ENCODE measurements at regions not wholly inside any gene's neighbourhood (a gene's known extent, or its start where the extent isn't known, plus 50 kb on each side); places are given as distances from the start of the nearest gene placed in this dataset.
A peak's percentile ranks its signal among the peaks of the same experiment; 100 is the strongest.

DNA sequence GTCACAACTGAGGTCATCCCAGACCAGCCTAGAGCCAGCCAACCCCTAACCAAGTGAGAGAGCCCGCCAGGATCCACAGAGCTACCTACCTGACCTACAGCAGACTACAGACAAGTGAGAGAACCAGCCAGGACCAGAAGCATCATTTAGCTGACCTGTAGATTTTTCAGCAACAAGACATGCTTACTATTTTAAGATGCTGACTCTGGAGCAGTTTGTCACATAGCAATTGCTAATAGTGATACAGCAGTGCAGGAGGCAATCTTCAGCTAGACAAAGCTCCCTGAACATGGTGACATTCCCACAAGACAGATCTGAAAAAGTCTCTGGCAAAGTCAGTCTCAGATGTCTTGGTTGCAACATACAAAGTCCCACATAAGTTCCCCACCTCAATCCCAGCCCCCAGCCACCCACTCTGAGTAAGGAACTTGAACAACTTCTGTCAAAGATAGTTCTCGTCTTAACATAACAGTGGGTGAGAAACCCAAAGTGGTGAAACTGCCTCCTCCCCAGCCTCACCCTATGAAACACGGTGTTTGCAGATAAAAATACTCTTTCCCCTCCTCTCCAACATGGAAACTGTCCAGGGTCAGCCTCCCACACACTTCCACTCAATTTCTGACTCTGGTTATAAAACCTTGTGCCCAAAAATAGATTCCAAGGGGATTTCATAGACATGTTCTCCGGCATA, 120.3 kb upstream of the SLC6A11 start:
- no peaks in the 10 kb centered on the region for H3K36me3 Mint-ChIP-seq
- H3K9me3 Mint-ChIP-seq: no peaks in the 10 kb centered on the region
- DNase-seq (ENCODE audit: low spot score): no peak
- no peaks in the 10 kb centered on the region for H3K4me1 Mint-ChIP-seq (ENCODE audit: low read depth in 2 of 2)
- H3K4me3 Mint-ChIP-seq: no peak overlapping the region
- no peak overlapping the region for H3K27ac Mint-ChIP-seq
- peaks cover 16 to 33% of the 10 kb centered on the region in 2 donors for H3K27me3 Mint-ChIP-seq
- ATAC-seq: no peak

- H3K27ac Mint-ChIP-seq: no peak overlapping the region
- H3K27me3 Mint-ChIP-seq: peaks cover 22 to 52% of the 10 kb centered on the region in 2 donors
- H3K9me3 Mint-ChIP-seq: no peaks in the 10 kb centered on the region
- no peak for ATAC-seq
- DNase-seq (ENCODE audit: low spot score): no peak
- no peak overlapping the region for H3K4me3 Mint-ChIP-seq
- no peaks in the 10 kb centered on the region for H3K36me3 Mint-ChIP-seq
- no peaks in the 10 kb centered on the region for H3K4me1 Mint-ChIP-seq (ENCODE audit: low read depth in 2 of 2)
Measured at GRCh38 chr3:10697918-10698317, 118.1 kb upstream of the SLC6A11 start.

GRCh38 chr3:10700821-10701220, 115.2 kb upstream of the SLC6A11 start:
- H3K27me3 Mint-ChIP-seq: peaks cover 43 to 80% of the 10 kb centered on the region in 2 donors

GRCh38 chr3:10702961-10703740, 112.9 kb upstream of the SLC6A11 start:
- Mint-ChIP-seq H3K4me3 (no peak overlapping the region), H3K27me3 (peaks cover 46 to 82% of the 10 kb centered on the region in 2 donors), H3K36me3 (no peaks in the 10 kb centered on the region), H3K27ac (no peak overlapping the region), H3K4me1 (ENCODE audit: low read depth in 2 of 2) (peaks cover 0 to 4% of the 10 kb centered on the region in 2 donors), H3K9me3 (no peaks in the 10 kb centered on the region)
- DNase-seq (ENCODE audit: low spot score) (no peak), ATAC-seq (peak in 1 of 2 donors; percentile 37)

More at GRCh38 chr3:10700821-10701220, 115.2 kb upstream of the SLC6A11 start:
- H3K27ac Mint-ChIP-seq: no peak overlapping the region
- ATAC-seq: no peak
- H3K4me3 Mint-ChIP-seq: no peak overlapping the region
- H3K36me3 Mint-ChIP-seq: no peaks in the 10 kb centered on the region
- H3K4me1 Mint-ChIP-seq (ENCODE audit: low read depth in 2 of 2): no peaks in the 10 kb centered on the region
- no peaks in the 10 kb centered on the region for H3K9me3 Mint-ChIP-seq
- no peak for DNase-seq (ENCODE audit: low spot score)

DNA sequence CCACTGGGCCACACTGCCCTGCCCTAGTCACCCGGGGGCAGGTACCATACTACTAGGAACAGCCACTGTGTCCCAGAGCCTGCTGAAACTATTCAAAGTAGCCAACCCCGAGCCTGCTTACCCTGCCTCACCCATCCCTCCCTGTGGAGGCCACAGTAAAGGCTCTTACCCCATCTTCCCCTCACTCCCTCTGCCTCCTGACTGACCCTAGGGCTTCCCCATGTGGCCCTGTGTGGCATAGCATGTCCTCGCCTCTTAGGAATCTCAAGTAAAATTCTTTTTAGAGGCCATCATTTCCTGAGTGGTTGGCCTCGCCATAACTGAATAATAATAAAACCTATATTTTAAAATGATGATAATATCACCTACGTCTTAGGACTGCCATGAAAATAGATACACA, 112.2 kb upstream of the SLC6A11 start:
- no peaks in the 10 kb centered on the region for H3K36me3 Mint-ChIP-seq
- H3K9me3 Mint-ChIP-seq: no peaks in the 10 kb centered on the region
- no peak overlapping the region for H3K4me3 Mint-ChIP-seq
- ATAC-seq (no peak), DNase-seq (ENCODE audit: low spot score) (no peak)
- H3K4me1 Mint-ChIP-seq (ENCODE audit: low read depth in 2 of 2): peaks cover 0 to 4% of the 10 kb centered on the region in 2 donors
- no peak overlapping the region for H3K27ac Mint-ChIP-seq
- H3K27me3 Mint-ChIP-seq: peaks cover 49 to 83% of the 10 kb centered on the region in 2 donors

DNA sequence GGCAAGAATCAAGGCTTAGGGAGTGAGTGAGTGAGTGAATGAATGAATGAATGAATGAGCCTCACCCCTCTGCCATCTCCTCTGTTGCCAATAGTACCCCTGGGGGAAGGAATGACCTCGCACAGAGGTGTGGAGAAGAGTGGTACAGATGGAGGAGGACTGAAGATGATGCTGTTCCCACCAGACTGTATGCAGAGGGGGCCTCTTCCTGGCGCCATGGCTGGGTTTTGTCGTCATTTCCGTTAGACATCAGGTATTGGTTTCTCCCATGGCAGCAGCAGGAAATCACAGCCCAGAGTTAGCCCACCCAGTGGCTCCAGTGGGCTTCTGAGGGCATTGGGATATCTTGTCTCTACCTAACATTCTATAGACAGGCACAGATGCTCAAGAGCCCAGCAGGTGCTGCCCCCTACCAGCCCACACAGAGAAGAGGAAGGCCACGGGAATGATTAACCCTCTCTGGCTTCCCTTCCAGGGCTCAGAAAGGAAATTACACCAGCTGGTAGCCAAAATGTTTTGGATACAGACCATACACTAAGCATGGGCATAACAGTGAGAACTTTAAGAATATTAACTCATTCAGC, 109.8 kb upstream of the SLC6A11 start:
- Mint-ChIP-seq H3K27me3 (peaks cover 57 to 84% of the 10 kb centered on the region in 2 donors), H3K4me3 (no peak overlapping the region), H3K36me3 (no peaks in the 10 kb centered on the region), H3K4me1 (ENCODE audit: low read depth in 2 of 2) (peaks cover 0 to 4% of the 10 kb centered on the region in 2 donors), H3K9me3 (no peaks in the 10 kb centered on the region), H3K27ac (no peak overlapping the region)
- no peak for DNase-seq (ENCODE audit: low spot score)
- no peak for ATAC-seq

GRCh38 chr3:10706740-10707399, 109.2 kb upstream of the SLC6A11 start:
- H3K4me1 Mint-ChIP-seq (ENCODE audit: low read depth in 2 of 2): peaks cover 0 to 4% of the 10 kb centered on the region in 2 donors
- DNase-seq (ENCODE audit: low spot score) (no peak), ATAC-seq (no peak)
- no peaks in the 10 kb centered on the region for H3K9me3 Mint-ChIP-seq
- H3K36me3 Mint-ChIP-seq: no peaks in the 10 kb centered on the region
- H3K27me3 Mint-ChIP-seq: peaks cover 57 to 79% of the 10 kb centered on the region in 2 donors
- H3K4me3 Mint-ChIP-seq: no peak overlapping the region
- no peak overlapping the region for H3K27ac Mint-ChIP-seq

GRCh38 chr3:10707400-10708215, 108.4 kb upstream of the SLC6A11 start:
- peaks cover 63 to 75% of the 10 kb centered on the region in 2 donors for H3K27me3 Mint-ChIP-seq
- peaks cover 0 to 4% of the 10 kb centered on the region in 2 donors for H3K4me1 Mint-ChIP-seq (ENCODE audit: low read depth in 2 of 2)
- ATAC-seq (no peak), DNase-seq (ENCODE audit: low spot score) (no peak)
- no peak overlapping the region for H3K27ac Mint-ChIP-seq
- no peak overlapping the region for H3K4me3 Mint-ChIP-seq
- H3K36me3 Mint-ChIP-seq: no peaks in the 10 kb centered on the region
- no peaks in the 10 kb centered on the region for H3K9me3 Mint-ChIP-seq

GRCh38 chr3:10708216-10708893, 107.7 kb upstream of the SLC6A11 start:
- H3K9me3 Mint-ChIP-seq: no peaks in the 10 kb centered on the region
- no peak overlapping the region for H3K4me3 Mint-ChIP-seq
- DNase-seq (ENCODE audit: low spot score): no peak
- H3K27me3 Mint-ChIP-seq: peaks cover 62 to 76% of the 10 kb centered on the region in 2 donors
- H3K36me3 Mint-ChIP-seq: no peaks in the 10 kb centered on the region
- ATAC-seq: no peak
- H3K27ac Mint-ChIP-seq: no peak overlapping the region
- peaks cover 0 to 4% of the 10 kb centered on the region in 2 donors for H3K4me1 Mint-ChIP-seq (ENCODE audit: low read depth in 2 of 2)

DNA sequence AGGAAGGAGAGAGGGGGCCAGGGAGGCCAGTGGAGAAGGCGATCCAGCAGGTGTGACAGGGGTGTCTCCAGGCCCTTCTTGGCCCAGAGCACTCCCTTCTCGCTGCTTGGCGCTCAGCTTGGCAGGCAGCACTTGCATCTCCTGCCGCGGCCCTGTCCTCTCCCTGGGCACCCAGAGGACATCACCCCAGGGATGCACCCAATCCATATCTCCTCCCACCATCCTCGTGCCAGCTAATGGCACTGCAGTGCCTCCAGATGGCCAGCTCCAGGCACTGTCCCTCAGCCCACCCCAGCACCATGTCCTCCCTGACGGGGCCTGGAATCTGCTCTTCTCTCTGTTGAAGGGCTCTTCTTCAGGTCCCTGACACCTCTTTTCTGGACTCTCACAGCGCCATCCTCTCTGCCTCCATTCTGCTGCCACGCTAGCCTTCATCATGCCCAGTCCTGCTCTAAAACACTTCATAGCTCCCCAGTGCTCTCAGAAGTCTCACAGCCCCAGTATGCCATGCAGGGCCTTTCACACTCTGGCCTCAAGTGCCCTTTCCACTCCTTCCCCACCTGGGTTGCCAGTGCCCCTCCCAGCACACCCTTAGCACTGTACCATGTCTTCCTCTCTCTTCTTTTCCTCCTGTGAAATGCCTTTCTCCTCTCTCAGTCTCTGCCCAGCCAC, 106.8 kb upstream of the SLC6A11 start:
- Mint-ChIP-seq H3K9me3 (no peaks in the 10 kb centered on the region), H3K27me3 (peaks cover 54 to 68% of the 10 kb centered on the region in 2 donors), H3K36me3 (no peaks in the 10 kb centered on the region), H3K27ac (no peak overlapping the region), H3K4me1 (ENCODE audit: low read depth in 2 of 2) (peaks cover 0 to 4% of the 10 kb centered on the region in 2 donors), H3K4me3 (no peak overlapping the region)
- no peak for ATAC-seq
- no peak for DNase-seq (ENCODE audit: low spot score)

DNA sequence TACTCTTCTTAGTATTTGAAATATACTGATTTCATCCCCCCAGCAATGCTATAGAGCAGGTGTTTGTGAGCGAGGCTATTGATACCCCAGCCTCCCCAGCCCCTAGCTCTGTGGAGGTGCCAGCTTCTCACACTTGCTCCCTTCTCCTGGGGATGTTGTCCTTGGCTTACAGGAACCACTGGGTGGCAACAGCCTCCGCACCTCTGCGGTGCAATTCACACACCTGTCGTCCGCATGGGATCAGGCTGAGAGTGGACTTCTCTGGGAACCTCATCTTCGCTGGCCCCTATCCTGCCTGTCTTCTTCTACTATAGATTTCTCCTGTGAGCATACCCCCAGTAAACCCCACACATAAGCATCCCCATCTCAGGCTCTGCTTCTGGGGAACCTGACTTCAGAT, 103.9 kb upstream of the SLC6A11 start:
- no peaks in the 10 kb centered on the region for H3K9me3 Mint-ChIP-seq
- H3K4me3 Mint-ChIP-seq: no peak overlapping the region
- no peak overlapping the region for H3K27ac Mint-ChIP-seq
- peaks cover 0 to 1% of the 10 kb centered on the region in 2 donors for H3K4me1 Mint-ChIP-seq (ENCODE audit: low read depth in 2 of 2)
- no peak for ATAC-seq
- DNase-seq (ENCODE audit: low spot score): no peak
- no peaks in the 10 kb centered on the region for H3K36me3 Mint-ChIP-seq
- H3K27me3 Mint-ChIP-seq: peaks cover 35 to 40% of the 10 kb centered on the region in 2 donors

DNA sequence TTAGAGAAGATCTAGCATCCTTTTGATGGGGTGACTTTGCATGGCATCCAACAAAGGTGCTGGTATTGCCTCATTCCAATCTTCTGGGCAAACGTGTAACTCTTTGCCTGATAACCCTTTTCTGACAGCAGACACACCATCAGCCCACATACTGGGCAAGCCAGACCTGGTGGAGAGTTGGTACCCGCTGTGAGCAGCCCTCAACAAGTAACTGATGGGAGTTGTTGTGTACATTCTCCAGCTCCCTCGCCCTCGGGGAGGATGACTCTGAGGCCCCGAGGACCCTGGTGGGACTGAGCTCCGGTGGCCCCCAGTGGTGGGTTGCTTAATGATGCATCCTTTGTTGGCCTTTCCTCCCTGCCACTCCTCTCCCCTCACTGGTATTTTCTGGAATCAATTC, 102.4 kb upstream of the SLC6A11 start:
- H3K27me3 Mint-ChIP-seq: peaks cover 31 to 36% of the 10 kb centered on the region in 2 donors
- no peak overlapping the region for H3K4me3 Mint-ChIP-seq
- no peaks in the 10 kb centered on the region for H3K4me1 Mint-ChIP-seq (ENCODE audit: low read depth in 2 of 2)
- no peaks in the 10 kb centered on the region for H3K9me3 Mint-ChIP-seq
- peak in 1 of 2 donors; percentile 11 for ATAC-seq
- H3K36me3 Mint-ChIP-seq: no peaks in the 10 kb centered on the region
- no peak overlapping the region for H3K27ac Mint-ChIP-seq
- DNase-seq (ENCODE audit: low spot score): no peak

Data from natural killer cell treated with Interleukin-12 subunit alpha and Interleukin-12 subunit beta and Interleukin-15 and Interleukin-18, amount 100 ng/mL, for 72 hours (primary cell).